ENCODE measurements at regions not wholly inside any gene's neighbourhood (a gene's known extent, or its start where the extent isn't known, plus 50 kb on each side); places are given as distances from the start of the nearest gene placed in this dataset.
"Not testable (repeated sequence)": the region's sequence is repeated elsewhere in the genome, so short reads cannot be mapped to it uniquely, and the experiment has no call there.

- Histone ChIP-seq H3K36me3 (replicated peaks; ENCODE audit: control insufficient read depth, insufficient read depth, low read length) (no peaks in the 10 kb centered on the region), H3K4me3 (ENCODE audit: insufficient read depth, low read depth, low read length) (no peak overlapping the region), H3K27me3 (ENCODE audit: control insufficient read depth, insufficient read depth, low read length) (no peaks in the 10 kb centered on the region)
- DNase-seq: no peak
Measured at GRCh38 chr3:164451072-164451910, 627.0 kb downstream of the SI start.

- no peaks in the 10 kb centered on the region for H3K36me3 ChIP-seq (replicated peaks; ENCODE audit: control insufficient read depth, insufficient read depth, low read length)
- no peak overlapping the region for H3K4me3 ChIP-seq (ENCODE audit: insufficient read depth, low read depth, low read length)
- DNase-seq: no peak
- no peaks in the 10 kb centered on the region for H3K27me3 ChIP-seq (ENCODE audit: control insufficient read depth, insufficient read depth, low read length)
Measured at GRCh38 chr3:164450276-164450905, 627.9 kb downstream of the SI start.

- Histone ChIP-seq H3K27me3 (ENCODE audit: control insufficient read depth, insufficient read depth, low read length) (no peaks in the 10 kb centered on the region), H3K4me3 (ENCODE audit: insufficient read depth, low read depth, low read length) (no peak overlapping the region), H3K36me3 (replicated peaks; ENCODE audit: control insufficient read depth, insufficient read depth, low read length) (no peaks in the 10 kb centered on the region)
- no peak for DNase-seq
Measured at GRCh38 chr3:164419220-164419619, 659.1 kb downstream of the SI start.

- H3K27me3 ChIP-seq (ENCODE audit: control insufficient read depth, insufficient read depth, low read length): no peaks in the 10 kb centered on the region
- H3K4me3 ChIP-seq (ENCODE audit: insufficient read depth, low read depth, low read length): no peak overlapping the region
- DNase-seq: no peak
- H3K36me3 ChIP-seq (replicated peaks; ENCODE audit: control insufficient read depth, insufficient read depth, low read length): no peaks in the 10 kb centered on the region
Measured at GRCh38 chr3:164418414-164418813, 659.9 kb downstream of the SI start.

- no peak for DNase-seq
- no peaks in the 10 kb centered on the region for H3K36me3 ChIP-seq (replicated peaks; ENCODE audit: control insufficient read depth, insufficient read depth, low read length)
- no peak overlapping the region for H3K4me3 ChIP-seq (ENCODE audit: insufficient read depth, low read depth, low read length)
- H3K27me3 ChIP-seq (ENCODE audit: control insufficient read depth, insufficient read depth, low read length): no peaks in the 10 kb centered on the region
Measured at GRCh38 chr3:164417955-164418354, 660.3 kb downstream of the SI start.

- no peak for DNase-seq
- no peaks in the 10 kb centered on the region for H3K36me3 ChIP-seq (replicated peaks; ENCODE audit: control insufficient read depth, insufficient read depth, low read length)
- H3K4me3 ChIP-seq (ENCODE audit: insufficient read depth, low read depth, low read length): no peak overlapping the region
- H3K27me3 ChIP-seq (ENCODE audit: control insufficient read depth, insufficient read depth, low read length): no peaks in the 10 kb centered on the region
Measured at GRCh38 chr3:164416491-164417222, 661.6 kb downstream of the SI start.

- no peak overlapping the region for H3K4me3 ChIP-seq (ENCODE audit: insufficient read depth, low read depth, low read length)
- DNase-seq: no peak
- H3K27me3 ChIP-seq (ENCODE audit: control insufficient read depth, insufficient read depth, low read length): no peaks in the 10 kb centered on the region
- H3K36me3 ChIP-seq (replicated peaks; ENCODE audit: control insufficient read depth, insufficient read depth, low read length): no peaks in the 10 kb centered on the region
Measured at GRCh38 chr3:164408326-164408725, 670.0 kb downstream of the SI start.

- no peaks in the 10 kb centered on the region for H3K27me3 ChIP-seq (ENCODE audit: control insufficient read depth, insufficient read depth, low read length)
- H3K36me3 ChIP-seq (replicated peaks; ENCODE audit: control insufficient read depth, insufficient read depth, low read length): no peaks in the 10 kb centered on the region
- H3K4me3 ChIP-seq (ENCODE audit: insufficient read depth, low read depth, low read length): no peak overlapping the region
- no peak for DNase-seq
Measured at GRCh38 chr3:164407111-164407510, 671.2 kb downstream of the SI start.

- no peak for DNase-seq
- no peaks in the 10 kb centered on the region for H3K27me3 ChIP-seq (ENCODE audit: control insufficient read depth, insufficient read depth, low read length)
- no peak overlapping the region for H3K4me3 ChIP-seq (ENCODE audit: insufficient read depth, low read depth, low read length)
Measured at GRCh38 chr3:164406281-164406680, 672.0 kb downstream of the SI start.

GRCh38 chr3:164401923-164402322, 676.4 kb downstream of the SI start:
- no peak for DNase-seq
- Histone ChIP-seq H3K36me3 (replicated peaks; ENCODE audit: control insufficient read depth, insufficient read depth, low read length) (no peaks in the 10 kb centered on the region), H3K4me3 (ENCODE audit: insufficient read depth, low read depth, low read length) (no peak overlapping the region), H3K27me3 (ENCODE audit: control insufficient read depth, insufficient read depth, low read length) (no peaks in the 10 kb centered on the region)

More at GRCh38 chr3:164406281-164406680, 672.0 kb downstream of the SI start:
- no peaks in the 10 kb centered on the region for H3K36me3 ChIP-seq (replicated peaks; ENCODE audit: control insufficient read depth, insufficient read depth, low read length)

GRCh38 chr3:164401440-164401839, 676.9 kb downstream of the SI start:
- not testable (repeated sequence) for DNase-seq; H3K36me3 ChIP-seq (replicated peaks; ENCODE audit: control insufficient read depth, insufficient read depth, low read length); H3K4me3 ChIP-seq (ENCODE audit: insufficient read depth, low read depth, low read length); H3K27me3 ChIP-seq (ENCODE audit: control insufficient read depth, insufficient read depth, low read length)

GRCh38 chr3:164397462-164397861, 680.8 kb downstream of the SI start:
- H3K27me3 ChIP-seq (ENCODE audit: control insufficient read depth, insufficient read depth, low read length): no peaks in the 10 kb centered on the region
- H3K36me3 ChIP-seq (replicated peaks; ENCODE audit: control insufficient read depth, insufficient read depth, low read length): no peaks in the 10 kb centered on the region
- H3K4me3 ChIP-seq (ENCODE audit: insufficient read depth, low read depth, low read length): no peak overlapping the region
- no peak for DNase-seq

GRCh38 chr3:164393171-164393570, 685.1 kb downstream of the SI start:
- DNase-seq: no peak
- Histone ChIP-seq H3K4me3 (ENCODE audit: insufficient read depth, low read depth, low read length) (no peak overlapping the region), H3K27me3 (ENCODE audit: control insufficient read depth, insufficient read depth, low read length) (no peaks in the 10 kb centered on the region), H3K36me3 (replicated peaks; ENCODE audit: control insufficient read depth, insufficient read depth, low read length) (no peaks in the 10 kb centered on the region)

- DNase-seq: no peak
- Histone ChIP-seq H3K27me3 (ENCODE audit: control insufficient read depth, insufficient read depth, low read length) (no peaks in the 10 kb centered on the region), H3K4me3 (ENCODE audit: insufficient read depth, low read depth, low read length) (no peak overlapping the region), H3K36me3 (replicated peaks; ENCODE audit: control insufficient read depth, insufficient read depth, low read length) (no peaks in the 10 kb centered on the region)
Measured at GRCh38 chr3:164390046-164390445, 688.2 kb downstream of the SI start.

GRCh38 chr3:164387236-164387635, 691.1 kb downstream of the SI start:
- Histone ChIP-seq H3K4me3 (ENCODE audit: insufficient read depth, low read depth, low read length) (no peak overlapping the region), H3K36me3 (replicated peaks; ENCODE audit: control insufficient read depth, insufficient read depth, low read length) (no peaks in the 10 kb centered on the region), H3K27me3 (ENCODE audit: control insufficient read depth, insufficient read depth, low read length) (no peaks in the 10 kb centered on the region)
- no peak for DNase-seq
